ENCODE measurements at regions not wholly inside any gene's neighbourhood (a gene's known extent, or its start where the extent isn't known, plus 50 kb on each side); places are given as distances from the start of the nearest gene placed in this dataset.

DNA sequence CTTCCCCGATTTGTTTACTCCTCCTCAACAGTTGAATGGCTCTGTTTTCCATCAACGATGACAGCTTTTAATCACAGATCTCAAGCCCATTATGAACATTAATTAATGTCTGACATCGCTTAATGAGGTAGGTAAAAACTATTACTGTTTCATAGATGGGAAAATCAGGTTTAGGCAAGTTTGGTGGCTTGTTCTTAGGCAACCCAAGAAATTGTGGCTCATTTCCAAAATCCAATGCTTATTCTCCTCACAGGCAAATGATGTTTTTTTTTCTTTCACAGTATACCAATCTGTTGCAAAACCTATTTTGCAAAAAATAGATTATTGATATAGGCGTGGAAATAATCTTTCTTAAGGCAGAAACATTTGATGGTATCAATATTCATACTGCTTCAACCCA, 70.8 kb upstream of the CHD1 start:
- Histone ChIP-seq H3K27ac (ENCODE audit: low read length) (no peak overlapping the region), H3K79me2 (ENCODE audit: low read length) (no peaks in the 10 kb centered on the region), H4K20me1 (ENCODE audit: low read length) (no peaks in the 10 kb centered on the region), H3F3A (ENCODE audit: low read length, unreplicated experiment) (no peaks in the 10 kb centered on the region), H3K36me3 (ENCODE audit: low read depth, low read length) (no peaks in the 10 kb centered on the region), H3K4me1 (ENCODE audit: insufficient read depth, low read length) (no peaks in the 10 kb centered on the region), H2AFZ (ENCODE audit: low read length) (no peak overlapping the region), H3K9ac (ENCODE audit: low read length) (no peak overlapping the region), H3K4me2 (ENCODE audit: low read length) (no peak overlapping the region), H3K4me3 (ENCODE audit: low read length) (no peak overlapping the region), H3K27me3 (ENCODE audit: low read length) (no peaks in the 10 kb centered on the region), H3K9me2 (replicated peaks; ENCODE audit: low read length) (no peaks in the 10 kb centered on the region), H3K9me3 (ENCODE audit: low read length) (no peaks in the 10 kb centered on the region)
- ChIA-PET CTCF (no interaction called here), POLR2A (ENCODE audit: unreplicated experiment) (no interaction called here)
- intact Hi-C loops (cut with micrococcal nuclease): no loop called here
- ATAC-seq: no peak
- DNase-seq: no peak
- TF ChIP-seq EZH2phosphoT487 (IDR thresholded peaks at IDR 0.05; ENCODE audit: borderline replicate concordance, low read length) (no peak), EZH2 (IDR thresholded peaks at IDR 0.05; ENCODE audit: low read length, unreplicated experiment) (no peak)
- TF ChIP-seq, protein P1, sequence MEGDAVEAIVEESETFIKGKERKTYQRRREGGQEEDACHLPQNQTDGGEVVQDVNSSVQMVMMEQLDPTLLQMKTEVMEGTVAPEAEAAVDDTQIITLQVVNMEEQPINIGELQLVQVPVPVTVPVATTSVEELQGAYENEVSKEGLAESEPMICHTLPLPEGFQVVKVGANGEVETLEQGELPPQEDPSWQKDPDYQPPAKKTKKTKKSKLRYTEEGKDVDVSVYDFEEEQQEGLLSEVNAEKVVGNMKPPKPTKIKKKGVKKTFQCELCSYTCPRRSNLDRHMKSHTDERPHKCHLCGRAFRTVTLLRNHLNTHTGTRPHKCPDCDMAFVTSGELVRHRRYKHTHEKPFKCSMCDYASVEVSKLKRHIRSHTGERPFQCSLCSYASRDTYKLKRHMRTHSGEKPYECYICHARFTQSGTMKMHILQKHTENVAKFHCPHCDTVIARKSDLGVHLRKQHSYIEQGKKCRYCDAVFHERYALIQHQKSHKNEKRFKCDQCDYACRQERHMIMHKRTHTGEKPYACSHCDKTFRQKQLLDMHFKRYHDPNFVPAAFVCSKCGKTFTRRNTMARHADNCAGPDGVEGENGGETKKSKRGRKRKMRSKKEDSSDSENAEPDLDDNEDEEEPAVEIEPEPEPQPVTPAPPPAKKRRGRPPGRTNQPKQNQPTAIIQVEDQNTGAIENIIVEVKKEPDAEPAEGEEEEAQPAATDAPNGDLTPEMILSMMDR (conservative IDR thresholded peaks at IDR 0.05; ENCODE audit: low read depth, low read length): no peak
- BruUV-seq (replicated peaks): no TSS peak

DNA sequence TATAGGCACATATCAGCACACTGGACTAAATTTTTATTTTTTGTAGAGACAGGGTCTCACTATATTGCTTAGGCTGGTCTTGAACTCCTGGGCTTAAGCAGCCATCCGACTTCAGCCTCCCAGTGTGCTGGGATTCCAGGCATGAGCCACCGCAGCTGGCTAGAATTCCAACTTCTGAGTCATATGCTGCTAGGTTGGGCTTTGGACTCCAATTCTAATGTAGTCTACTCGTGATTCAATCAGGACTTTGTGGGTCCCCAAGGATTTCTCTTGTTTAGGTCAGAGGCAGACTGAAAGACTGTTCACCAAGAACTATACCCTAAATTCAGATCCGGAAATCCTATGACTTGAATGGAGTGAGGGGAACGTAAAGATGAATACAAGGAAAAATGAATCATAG, 68.2 kb upstream of the CHD1 start:
- H3K79me2 ChIP-seq (ENCODE audit: low read length): no peaks in the 10 kb centered on the region
- no peaks in the 10 kb centered on the region for H3F3A ChIP-seq (ENCODE audit: low read length, unreplicated experiment)
- no peak overlapping the region for H2AFZ ChIP-seq (ENCODE audit: low read length)
- no peaks in the 10 kb centered on the region for H3K4me1 ChIP-seq (ENCODE audit: insufficient read depth, low read length)
- intact Hi-C loops (cut with micrococcal nuclease): no loop called here
- BruUV-seq (replicated peaks): no TSS peak
- POLR2A ChIA-PET (ENCODE audit: unreplicated experiment): no interaction called here
- no peaks in the 10 kb centered on the region for H3K9me3 ChIP-seq (ENCODE audit: low read length)
- ATAC-seq (no peak), DNase-seq (peak; percentile 16)
- CTCF ChIA-PET: no interaction called here
- H3K27ac ChIP-seq (ENCODE audit: low read length): no peak overlapping the region
- H3K36me3 ChIP-seq (ENCODE audit: low read depth, low read length): no peaks in the 10 kb centered on the region
- H3K9me2 ChIP-seq (replicated peaks; ENCODE audit: low read length): no peaks in the 10 kb centered on the region
- H3K9ac ChIP-seq (ENCODE audit: low read length): no peak overlapping the region
- no peak overlapping the region for H3K4me2 ChIP-seq (ENCODE audit: low read length)
- no peaks in the 10 kb centered on the region for H3K27me3 ChIP-seq (ENCODE audit: low read length)
- TF ChIP-seq EZH2 (IDR thresholded peaks at IDR 0.05; ENCODE audit: low read length, unreplicated experiment) (no peak), EZH2phosphoT487 (IDR thresholded peaks at IDR 0.05; ENCODE audit: borderline replicate concordance, low read length) (no peak)
- TF ChIP-seq, protein P1 (conservative IDR thresholded peaks at IDR 0.05; ENCODE audit: low read depth, low read length): no peak
- H3K4me3 ChIP-seq (ENCODE audit: low read length): no peak overlapping the region
- H4K20me1 ChIP-seq (ENCODE audit: low read length): no peaks in the 10 kb centered on the region

DNA sequence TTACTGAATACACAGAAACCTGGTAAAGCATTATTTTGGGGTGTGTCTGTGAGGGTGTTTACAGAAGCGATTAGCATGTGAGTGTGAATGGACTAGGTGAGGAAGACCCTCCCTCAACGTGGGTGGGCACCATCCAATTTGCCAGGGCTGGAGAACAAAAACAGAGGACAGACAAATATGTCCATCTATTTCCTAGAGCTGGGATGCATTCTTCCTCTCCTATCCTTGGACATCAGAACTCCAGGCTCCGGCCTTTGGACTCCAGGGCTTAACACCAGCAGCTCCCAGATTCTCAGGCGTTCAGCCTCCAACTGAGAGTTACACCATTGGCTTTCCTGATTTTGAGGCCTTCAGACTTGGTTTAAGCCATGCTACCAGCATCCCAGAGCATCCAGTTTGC, 65.8 kb upstream of the CHD1 start:
- no peaks in the 10 kb centered on the region for H3F3A ChIP-seq (ENCODE audit: low read length, unreplicated experiment)
- DNase-seq (no peak), ATAC-seq (no peak)
- no peaks in the 10 kb centered on the region for H4K20me1 ChIP-seq (ENCODE audit: low read length)
- intact Hi-C loops (cut with micrococcal nuclease): no loop called here
- no peaks in the 10 kb centered on the region for H3K4me1 ChIP-seq (ENCODE audit: insufficient read depth, low read length)
- no TSS peak for BruUV-seq (replicated peaks)
- H2AFZ ChIP-seq (ENCODE audit: low read length): no peak overlapping the region
- no peaks in the 10 kb centered on the region for H3K9me3 ChIP-seq (ENCODE audit: low read length)
- CTCF ChIA-PET: no interaction called here
- no peaks in the 10 kb centered on the region for H3K9me2 ChIP-seq (replicated peaks; ENCODE audit: low read length)
- H3K27ac ChIP-seq (ENCODE audit: low read length): no peak overlapping the region
- no peak for TF ChIP-seq EZH2phosphoT487 (IDR thresholded peaks at IDR 0.05; ENCODE audit: borderline replicate concordance, low read length)
- TF ChIP-seq EZH2 (IDR thresholded peaks at IDR 0.05; ENCODE audit: low read length, unreplicated experiment): no peak
- TF ChIP-seq, protein P1 (conservative IDR thresholded peaks at IDR 0.05; ENCODE audit: low read depth, low read length): no peak
- H3K4me3 ChIP-seq (ENCODE audit: low read length): no peak overlapping the region
- no peak overlapping the region for H3K9ac ChIP-seq (ENCODE audit: low read length)
- H3K27me3 ChIP-seq (ENCODE audit: low read length): no peaks in the 10 kb centered on the region
- H3K4me2 ChIP-seq (ENCODE audit: low read length): no peak overlapping the region
- no peaks in the 10 kb centered on the region for H3K36me3 ChIP-seq (ENCODE audit: low read depth, low read length)
- POLR2A ChIA-PET (ENCODE audit: unreplicated experiment): no interaction called here
- H3K79me2 ChIP-seq (ENCODE audit: low read length): no peaks in the 10 kb centered on the region

Data from PC-3 (cell line).